GM12873 (cell line): ENCODE measurements at regions not wholly inside any gene's neighbourhood (a gene's known extent, or its start where the extent isn't known, plus 50 kb on each side); places are given as distances from the start of the nearest gene placed in this dataset.

Experiments used
- CTCF ChIP-seq: IDR thresholded peaks from 2 replicates; pipeline ENCODE4 v1.5.1; 2012; ENCODE audit warnings: low read depth, mild to moderate bottlenecking, moderate library complexity, low read length, control low read depth; ENCODE audit not compliant: insufficient read depth; ENCODE audit errors: missing control alignments

GRCh38 chr13:72453161-72453560 is 274.3 kb downstream of the MZT1 start:
- TF ChIP-seq CTCF: no peak

GRCh38 chr13:72448082-72448481 is 279.3 kb downstream of the MZT1 start:
- TF ChIP-seq CTCF: no peak

- no peak for TF ChIP-seq CTCF
Observed at GRCh38 chr13:72444999-72445398, 282.4 kb downstream of the MZT1 start.

GRCh38 chr13:72437458-72437857 is 290.0 kb downstream of the MZT1 start:
- TF ChIP-seq CTCF: no peak

GRCh38 chr13:72435251-72435650 is 292.2 kb downstream of the MZT1 start:
- TF ChIP-seq CTCF: no peak

GRCh38 chr13:72431981-72432682 is 295.3 kb downstream of the MZT1 start:
- no peak for TF ChIP-seq CTCF

GRCh38 chr13:72430923-72431322 is 296.5 kb downstream of the MZT1 start:
- no peak for TF ChIP-seq CTCF
